Body of pancreas (tissue), 4 donors: ENCODE measurements at regions not wholly inside any gene's neighbourhood (a gene's known extent, or its start where the extent isn't known, plus 50 kb on each side); places are given as distances from the start of the nearest gene placed in this dataset.

Experiments used
- POLR2A ChIP-seq, 3 donors: fragments of 450-650 bp; IDR thresholded peaks; one replicate each; pipeline ENCODE4 v1.6.1; 2016; ENCODE audit warnings: antibody characterized with exemption in 3 of 3, mild to moderate bottlenecking in 2 of 3
- TF ChIP-seq, protein P1 (sequence below), 7 experiments: fragments of 450-650 bp in 4 of 7; fragments of 200-600 bp in 3 of 7; sonication (generic) in 3 of 7; IDR thresholded peaks; one replicate each; pipeline ENCODE4 v1.5.1; 2016 to 2019; ENCODE audit warnings: antibody characterized with exemption in 7 of 7

DNA sequence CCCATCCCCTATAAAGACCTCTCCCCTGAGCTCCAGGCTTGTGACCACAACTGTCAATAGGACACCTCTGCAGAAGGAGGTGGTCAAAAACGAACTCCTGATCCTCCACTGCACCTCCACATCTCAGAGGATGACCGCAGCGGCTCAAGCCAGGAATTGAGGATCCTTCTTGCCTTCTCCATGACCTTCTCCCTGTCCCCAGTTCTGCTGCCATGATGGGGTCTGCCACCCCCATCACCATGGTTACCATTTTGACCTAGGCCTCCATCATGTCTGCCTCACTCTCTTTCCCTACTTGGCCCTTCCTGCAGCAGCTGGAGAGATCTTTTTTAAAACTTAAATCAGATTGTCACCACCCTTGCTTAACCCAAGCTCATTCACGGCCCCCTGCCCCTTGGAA is 81.3 kb upstream of the LINGO1 start:
- TF ChIP-seq, protein P1, sequence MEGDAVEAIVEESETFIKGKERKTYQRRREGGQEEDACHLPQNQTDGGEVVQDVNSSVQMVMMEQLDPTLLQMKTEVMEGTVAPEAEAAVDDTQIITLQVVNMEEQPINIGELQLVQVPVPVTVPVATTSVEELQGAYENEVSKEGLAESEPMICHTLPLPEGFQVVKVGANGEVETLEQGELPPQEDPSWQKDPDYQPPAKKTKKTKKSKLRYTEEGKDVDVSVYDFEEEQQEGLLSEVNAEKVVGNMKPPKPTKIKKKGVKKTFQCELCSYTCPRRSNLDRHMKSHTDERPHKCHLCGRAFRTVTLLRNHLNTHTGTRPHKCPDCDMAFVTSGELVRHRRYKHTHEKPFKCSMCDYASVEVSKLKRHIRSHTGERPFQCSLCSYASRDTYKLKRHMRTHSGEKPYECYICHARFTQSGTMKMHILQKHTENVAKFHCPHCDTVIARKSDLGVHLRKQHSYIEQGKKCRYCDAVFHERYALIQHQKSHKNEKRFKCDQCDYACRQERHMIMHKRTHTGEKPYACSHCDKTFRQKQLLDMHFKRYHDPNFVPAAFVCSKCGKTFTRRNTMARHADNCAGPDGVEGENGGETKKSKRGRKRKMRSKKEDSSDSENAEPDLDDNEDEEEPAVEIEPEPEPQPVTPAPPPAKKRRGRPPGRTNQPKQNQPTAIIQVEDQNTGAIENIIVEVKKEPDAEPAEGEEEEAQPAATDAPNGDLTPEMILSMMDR (IDR thresholded peaks at IDR 0.05): no peak
- TF ChIP-seq POLR2A (IDR thresholded peaks at IDR 0.05): no peak
